ENCODE measurements at regions not wholly inside any gene's neighbourhood (a gene's known extent, or its start where the extent isn't known, plus 50 kb on each side); places are given as distances from the start of the nearest gene placed in this dataset.
"Not testable (repeated sequence)": the region's sequence is repeated elsewhere in the genome, so short reads cannot be mapped to it uniquely, and the experiment has no call there.

- no peak for DNase-seq (ENCODE audit: low spot score)
These were observed 109.3 kb upstream of the ZNF516 start for GRCh38 chr18:76604108-76604934.

GRCh38 chr18:76602191-76602590, 107.1 kb upstream of the ZNF516 start:
- DNase-seq (ENCODE audit: low spot score): no peak

DNA sequence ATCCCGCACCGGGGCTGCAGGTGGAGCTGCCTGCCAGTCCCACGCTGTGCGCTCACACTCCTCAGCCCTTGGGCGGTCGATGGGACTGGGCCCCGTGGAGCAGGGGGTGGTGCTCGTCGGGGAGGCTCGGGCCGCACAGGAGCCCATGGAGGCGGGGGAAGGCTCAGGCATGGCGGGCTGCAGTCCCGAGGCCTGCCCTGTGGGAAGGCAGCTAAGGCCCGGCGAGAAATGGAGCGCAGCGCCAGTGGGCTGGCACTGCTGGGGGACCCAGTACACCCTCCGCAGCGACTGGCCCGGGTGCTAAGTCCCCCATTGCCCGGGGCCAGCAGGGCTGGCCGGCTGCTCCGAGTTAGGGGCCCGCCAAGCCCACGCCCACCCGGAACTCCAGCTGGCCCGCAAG, 105.0 kb upstream of the ZNF516 start:
- not testable (repeated sequence) for DNase-seq (ENCODE audit: low spot score)

- no peak for DNase-seq (ENCODE audit: low spot score)
These were observed 99.9 kb upstream of the ZNF516 start for GRCh38 chr18:76594966-76595365.

DNA sequence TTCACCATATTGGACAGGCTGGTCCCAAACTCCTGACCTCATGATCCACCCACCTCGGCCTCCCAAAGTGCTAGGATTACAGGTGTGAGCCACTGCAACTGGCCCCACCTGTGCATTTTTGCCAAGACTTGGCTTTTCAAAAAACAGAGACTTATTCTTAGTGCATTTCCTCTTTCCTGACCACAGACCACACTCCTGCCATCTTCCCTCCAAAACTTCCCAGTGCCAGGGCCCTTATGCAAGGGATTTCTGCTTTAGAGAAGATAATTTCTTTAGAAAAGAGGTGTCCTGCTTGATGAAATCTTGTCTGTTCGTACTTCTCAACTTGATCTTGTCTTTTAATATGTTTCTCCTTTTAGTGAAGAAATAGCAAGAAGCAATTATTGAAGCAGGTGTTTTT, 98.8 kb upstream of the ZNF516 start:
- DNase-seq (ENCODE audit: low spot score): no peak

- no peak for DNase-seq (ENCODE audit: low spot score)
These were observed 97.9 kb upstream of the ZNF516 start for GRCh38 chr18:76592981-76593381.

DNA sequence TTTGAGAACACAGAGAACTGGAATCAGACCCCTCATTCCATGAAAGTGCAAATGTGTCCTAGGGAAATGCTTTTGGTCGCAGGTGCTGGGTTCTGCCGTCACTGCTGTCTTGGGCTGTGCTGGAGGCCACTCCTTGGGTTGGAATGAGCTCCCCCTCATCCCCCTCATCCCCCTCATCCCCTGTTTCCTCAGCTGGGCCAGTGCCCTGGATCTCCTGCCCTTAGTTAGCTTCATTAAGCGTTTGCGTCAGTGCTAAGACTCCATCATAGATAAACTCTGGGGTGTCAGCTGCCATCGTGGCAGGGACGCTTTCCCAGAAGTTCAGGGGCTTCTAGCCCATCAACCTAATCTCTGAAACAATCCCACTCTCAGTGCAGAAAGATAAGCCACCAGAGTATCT, 97.1 kb upstream of the ZNF516 start:
- DNase-seq (ENCODE audit: low spot score): no peak

- DNase-seq (ENCODE audit: low spot score): no peak
These were observed 94.8 kb upstream of the ZNF516 start for GRCh38 chr18:76589866-76590265.

GRCh38 chr18:76589316-76589715, 94.3 kb upstream of the ZNF516 start:
- no peak for DNase-seq (ENCODE audit: low spot score)

- no peak for DNase-seq (ENCODE audit: low spot score)
These were observed 93.7 kb upstream of the ZNF516 start for GRCh38 chr18:76588601-76589226.

- DNase-seq (ENCODE audit: low spot score): no peak
These were observed 92.8 kb upstream of the ZNF516 start for GRCh38 chr18:76587879-76588271.

- no peak for DNase-seq (ENCODE audit: low spot score)
These were observed 92.3 kb upstream of the ZNF516 start for GRCh38 chr18:76587147-76587878.

- no peak for DNase-seq (ENCODE audit: low spot score)
These were observed 89.6 kb upstream of the ZNF516 start for GRCh38 chr18:76584414-76585310.

GRCh38 chr18:76581261-76581660, 86.2 kb upstream of the ZNF516 start:
- DNase-seq (ENCODE audit: low spot score): no peak

- no peak for DNase-seq (ENCODE audit: low spot score)
These were observed 85.4 kb upstream of the ZNF516 start for GRCh38 chr18:76580288-76580962.

- DNase-seq (ENCODE audit: low spot score): no peak
These were observed 84.3 kb upstream of the ZNF516 start for GRCh38 chr18:76579301-76579695.

DNA sequence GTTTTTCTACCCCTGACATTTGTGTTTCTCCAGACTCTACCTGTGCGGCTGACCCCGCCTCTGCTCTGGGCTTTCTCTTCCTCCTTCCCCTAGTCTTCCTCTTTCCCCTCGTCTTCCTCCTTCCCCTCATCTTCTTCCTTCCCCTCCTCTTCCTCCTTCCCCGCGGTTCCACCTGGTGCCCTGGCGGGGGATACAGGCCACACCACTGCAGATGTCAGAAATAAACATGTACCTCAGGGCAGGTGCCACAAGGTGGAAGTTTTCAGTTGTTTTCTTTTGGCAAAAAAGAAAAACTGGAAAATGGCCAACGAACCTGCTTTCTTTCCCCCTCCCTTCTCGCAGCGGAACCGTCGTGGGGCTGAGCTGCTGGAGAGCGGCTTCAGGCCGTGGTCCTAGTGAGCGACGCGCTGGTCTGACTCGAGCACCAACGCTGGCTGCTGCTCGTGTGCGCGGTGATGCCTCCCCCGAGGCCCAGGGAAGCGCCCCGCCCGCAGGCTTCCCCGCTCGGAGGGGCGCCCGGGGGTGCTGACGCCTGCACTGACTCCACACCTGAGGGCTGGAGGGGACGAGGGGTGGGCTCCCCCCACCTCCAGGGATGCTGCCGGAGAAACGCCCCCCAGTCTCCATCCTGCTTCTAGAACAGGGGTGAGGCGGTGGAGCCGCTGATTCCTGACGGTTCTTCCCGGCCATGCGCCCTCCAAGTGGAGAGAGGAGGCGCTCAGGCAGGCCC, 83.7 kb upstream of the ZNF516 start:
- no peak for DNase-seq (ENCODE audit: low spot score)

- no peak for DNase-seq (ENCODE audit: low spot score)
These were observed 78.4 kb upstream of the ZNF516 start for GRCh38 chr18:76573325-76574025.

DNA sequence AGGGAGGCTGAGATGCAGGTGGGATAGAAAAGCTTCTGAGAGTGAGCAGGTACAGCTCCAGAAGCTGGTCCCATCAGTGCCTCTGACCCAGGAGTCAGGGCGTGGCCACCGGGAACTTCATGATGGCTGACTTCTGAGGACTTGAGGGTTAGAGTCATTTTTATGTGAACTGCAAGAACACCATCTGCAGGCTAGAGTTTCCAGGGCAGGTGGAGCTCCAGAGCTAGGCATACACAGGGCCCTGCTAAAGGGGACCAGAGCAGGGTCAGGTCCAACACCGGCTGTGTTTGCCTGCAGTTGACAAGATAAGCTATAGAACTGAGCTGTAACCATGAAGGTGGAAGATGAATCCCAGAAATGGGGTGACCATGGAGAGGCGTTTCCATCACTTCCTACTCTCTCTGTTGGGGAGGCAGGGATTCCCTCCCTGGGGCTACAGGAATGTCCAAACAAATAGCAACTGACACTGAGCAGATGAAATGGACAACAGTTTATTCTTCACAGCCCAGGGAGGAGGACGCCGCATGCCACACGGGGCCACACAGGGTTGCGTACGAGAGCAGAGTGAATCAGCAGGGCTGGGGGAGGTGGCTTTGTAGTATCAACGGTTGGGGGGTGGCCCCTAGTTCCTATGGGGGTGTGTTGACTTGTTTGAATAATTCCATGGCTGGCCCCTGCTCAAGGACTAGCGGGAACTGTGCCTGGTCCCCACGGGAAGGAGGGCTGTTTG, 77.6 kb upstream of the ZNF516 start:
- DNase-seq (ENCODE audit: low spot score): peak; percentile 9
